22Rv1 (cell line): ENCODE measurements at regions not wholly inside any gene's neighbourhood (a gene's known extent, or its start where the extent isn't known, plus 50 kb on each side); places are given as distances from the start of the nearest gene placed in this dataset.

Experiments
- ZFX ChIP-seq: fragments of 450-650 bp; IDR thresholded peaks from 2 replicates; pipeline ENCODE4 v1.6.1; 2017; ENCODE audit warnings: antibody characterized with exemption, borderline replicate concordance
- TF ChIP-seq, protein P1 (sequence below): fragments of 450-650 bp; IDR thresholded peaks from 2 replicates; pipeline ENCODE4 v1.5.1; 2017; ENCODE audit warnings: mild to moderate bottlenecking

- TF ChIP-seq ZFX: no peak
- TF ChIP-seq, protein P1, sequence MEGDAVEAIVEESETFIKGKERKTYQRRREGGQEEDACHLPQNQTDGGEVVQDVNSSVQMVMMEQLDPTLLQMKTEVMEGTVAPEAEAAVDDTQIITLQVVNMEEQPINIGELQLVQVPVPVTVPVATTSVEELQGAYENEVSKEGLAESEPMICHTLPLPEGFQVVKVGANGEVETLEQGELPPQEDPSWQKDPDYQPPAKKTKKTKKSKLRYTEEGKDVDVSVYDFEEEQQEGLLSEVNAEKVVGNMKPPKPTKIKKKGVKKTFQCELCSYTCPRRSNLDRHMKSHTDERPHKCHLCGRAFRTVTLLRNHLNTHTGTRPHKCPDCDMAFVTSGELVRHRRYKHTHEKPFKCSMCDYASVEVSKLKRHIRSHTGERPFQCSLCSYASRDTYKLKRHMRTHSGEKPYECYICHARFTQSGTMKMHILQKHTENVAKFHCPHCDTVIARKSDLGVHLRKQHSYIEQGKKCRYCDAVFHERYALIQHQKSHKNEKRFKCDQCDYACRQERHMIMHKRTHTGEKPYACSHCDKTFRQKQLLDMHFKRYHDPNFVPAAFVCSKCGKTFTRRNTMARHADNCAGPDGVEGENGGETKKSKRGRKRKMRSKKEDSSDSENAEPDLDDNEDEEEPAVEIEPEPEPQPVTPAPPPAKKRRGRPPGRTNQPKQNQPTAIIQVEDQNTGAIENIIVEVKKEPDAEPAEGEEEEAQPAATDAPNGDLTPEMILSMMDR: no peak
Observed at GRCh38 chr3:5929027-5929426, 741.5 kb downstream of the EDEM1 start.
